ENCODE measurements at regions not wholly inside any gene's neighbourhood (a gene's known extent, or its start where the extent isn't known, plus 50 kb on each side); places are given as distances from the start of the nearest gene placed in this dataset.
"Not testable (repeated sequence)": the region's sequence is repeated elsewhere in the genome, so short reads cannot be mapped to it uniquely, and the experiment has no call there.

- peak; percentile 26 for DNase-seq
Observed at GRCh38 chr1:88609051-88609450, 75.0 kb upstream of the PKN2 start.

GRCh38 chr1:88610687-88611086 is 73.4 kb upstream of the PKN2 start:
- DNase-seq, result no peak

- DNase-seq, result no peak
Observed at GRCh38 chr1:88612292-88612691, 71.8 kb upstream of the PKN2 start.

GRCh38 chr1:88612773-88613172 is 71.3 kb upstream of the PKN2 start:
- DNase-seq, result no peak

GRCh38 chr1:88618331-88618730 is 65.7 kb upstream of the PKN2 start:
- DNase-seq, result no peak

GRCh38 chr1:88623101-88623500 is 61.0 kb upstream of the PKN2 start:
- not testable (repeated sequence) for DNase-seq

All from NCI-H1436 (cell line).